ENCODE measurements at regions not wholly inside any gene's neighbourhood (a gene's known extent, or its start where the extent isn't known, plus 50 kb on each side); places are given as distances from the start of the nearest gene placed in this dataset.
A peak's percentile ranks its signal among the peaks of the same experiment; 100 is the strongest.

- H3K27ac ChIP-seq, result no peak overlapping the region
- 56 to 58% methylated on average over 9 of the region's 9 CpGs for WGBS, 2 donors
- no peak overlapping the region for H3K4me3 ChIP-seq
Observed at GRCh38 chr4:123546573-123547060, 150.0 kb downstream of the SPRY1 start.

GRCh38 chr4:123547216-123548165, 150.9 kb downstream of the SPRY1 start:
- no peak for DNase-seq (ENCODE audit: low spot score in 2 of 2)
- 79 to 85% methylated on average over 26 of the region's 26 CpGs for WGBS, 2 donors

More at GRCh38 chr4:123546573-123547060, 150.0 kb downstream of the SPRY1 start:
- TF ChIP-seq POLR2A (IDR thresholded peaks at IDR 0.05), result no peak
- no peak for TF ChIP-seq EP300 (IDR thresholded peaks at IDR 0.05)
- TF ChIP-seq CTCF (IDR thresholded peaks at IDR 0.05), result no peak
- Histone ChIP-seq H3K4me1 (peaks cover 0 to 8% (median 0%) of the 10 kb centered on the region in 4 donors), H3K27me3 (no peaks in the 10 kb centered on the region), H3K9me3 (peaks cover 0 to 7% (median 0%) of the 10 kb centered on the region in 4 donors), H3K36me3 (no peaks in the 10 kb centered on the region)
- DNase-seq (ENCODE audit: low spot score in 2 of 2), result no peak

GRCh38 chr4:123553279-123553678, 156.7 kb downstream of the SPRY1 start:
- 82 to 85% methylated on average over 4 of the region's 4 CpGs for WGBS, 2 donors
- no peaks in the 10 kb centered on the region for H3K36me3 ChIP-seq
- TF ChIP-seq EP300 (IDR thresholded peaks at IDR 0.05), result no peak
- TF ChIP-seq POLR2A (IDR thresholded peaks at IDR 0.05), result no peak
- TF ChIP-seq CTCF (IDR thresholded peaks at IDR 0.05), result no peak

More at GRCh38 chr4:123547216-123548165, 150.9 kb downstream of the SPRY1 start:
- H3K4me1 ChIP-seq, result peaks cover 0 to 8% (median 0%) of the 10 kb centered on the region in 4 donors
- no peak overlapping the region for H3K4me3 ChIP-seq
- H3K36me3 ChIP-seq, result no peaks in the 10 kb centered on the region
- TF ChIP-seq EP300 (IDR thresholded peaks at IDR 0.05) (no peak), CTCF (IDR thresholded peaks at IDR 0.05) (no peak), POLR2A (IDR thresholded peaks at IDR 0.05) (no peak)
- H3K27me3 ChIP-seq, result no peaks in the 10 kb centered on the region
- no peak overlapping the region for H3K27ac ChIP-seq
- peaks cover 0 to 7% (median 0%) of the 10 kb centered on the region in 4 donors for H3K9me3 ChIP-seq

GRCh38 chr4:123553733-123554637, 157.4 kb downstream of the SPRY1 start:
- no peaks in the 10 kb centered on the region for H3K27me3 ChIP-seq
- peaks cover 0 to 37% (median 25%) of the 10 kb centered on the region in 4 donors for H3K4me1 ChIP-seq
- TF ChIP-seq EP300 (IDR thresholded peaks at IDR 0.05) (no peak), POLR2A (IDR thresholded peaks at IDR 0.05) (no peak), CTCF (IDR thresholded peaks at IDR 0.05) (no peak)
- H3K27ac ChIP-seq, result peak overlapping the region in 2 of 4 donors; percentile 82 to 89
- peaks cover 0 to 7% (median 0%) of the 10 kb centered on the region in 4 donors for H3K9me3 ChIP-seq
- DNase-seq (ENCODE audit: low spot score in 2 of 2), result no peak
- no peaks in the 10 kb centered on the region for H3K36me3 ChIP-seq
- no peak overlapping the region for H3K4me3 ChIP-seq
- 60 to 79% methylated on average over 3 of the region's 3 CpGs for WGBS, 2 donors

More at GRCh38 chr4:123553279-123553678, 156.7 kb downstream of the SPRY1 start:
- peaks cover 0 to 7% (median 0%) of the 10 kb centered on the region in 4 donors for H3K9me3 ChIP-seq
- H3K27ac ChIP-seq, result no peak overlapping the region
- no peak overlapping the region for H3K4me3 ChIP-seq
- no peak for DNase-seq (ENCODE audit: low spot score in 2 of 2)
- H3K27me3 ChIP-seq, result no peaks in the 10 kb centered on the region
- peaks cover 0 to 37% (median 25%) of the 10 kb centered on the region in 4 donors for H3K4me1 ChIP-seq
